Esophagus muscularis mucosa (tissue), 4 donors: ENCODE measurements at regions not wholly inside any gene's neighbourhood (a gene's known extent, or its start where the extent isn't known, plus 50 kb on each side); places are given as distances from the start of the nearest gene placed in this dataset.

ENCODE experiments used
- EP300 ChIP-seq: sonication (generic); formaldehyde crosslinking; IDR thresholded peaks from one replicate; pipeline ENCODE4 v1.6.1; 2017; ENCODE audit warnings: antibody characterized with exemption
- POLR2A ChIP-seq: fragments of 450-650 bp; IDR thresholded peaks from one replicate; pipeline ENCODE4 v1.6.1; 2017; ENCODE audit warnings: antibody characterized with exemption, moderate library complexity, mild to moderate bottlenecking, low read depth
- POLR2AphosphoS5 ChIP-seq, 2 donors: sonication (generic); formaldehyde crosslinking; IDR thresholded peaks; one replicate each; pipeline ENCODE4 v1.6.1; 2017; ENCODE audit warnings: antibody characterized with exemption in 2 of 2
- TF ChIP-seq, protein P1 (sequence below), 3 experiments: fragments of 200-600 bp in 2 of 3; fragments of 450-650 bp in 1 of 3; sonication (generic) in 2 of 3; IDR thresholded peaks; one replicate each; pipeline ENCODE4 v1.5.1; 2017 to 2019; ENCODE audit warnings: antibody characterized with exemption in 3 of 3, mild to moderate bottlenecking in 2 of 3, moderate library complexity in 1 of 3

DNA sequence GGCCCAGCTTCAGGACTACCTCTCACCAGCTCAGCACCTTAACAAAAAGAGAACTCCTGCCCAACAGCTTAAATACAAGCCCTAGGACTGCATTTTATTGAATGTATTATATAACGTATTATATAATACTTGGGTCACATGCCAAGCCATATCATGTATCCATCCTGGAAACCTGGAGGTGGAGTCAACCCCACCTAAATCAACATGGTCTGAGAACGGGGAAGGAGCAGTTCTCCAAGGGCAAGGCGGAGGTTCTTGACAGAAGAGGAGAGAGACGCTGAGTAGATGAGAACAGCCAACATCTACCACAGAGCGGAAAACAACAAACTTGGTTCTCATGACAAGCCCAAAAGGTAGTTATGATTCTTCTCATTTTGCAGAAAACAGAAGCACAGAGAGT, 163.4 kb downstream of the FGF18 start:
- TF ChIP-seq, protein P1, sequence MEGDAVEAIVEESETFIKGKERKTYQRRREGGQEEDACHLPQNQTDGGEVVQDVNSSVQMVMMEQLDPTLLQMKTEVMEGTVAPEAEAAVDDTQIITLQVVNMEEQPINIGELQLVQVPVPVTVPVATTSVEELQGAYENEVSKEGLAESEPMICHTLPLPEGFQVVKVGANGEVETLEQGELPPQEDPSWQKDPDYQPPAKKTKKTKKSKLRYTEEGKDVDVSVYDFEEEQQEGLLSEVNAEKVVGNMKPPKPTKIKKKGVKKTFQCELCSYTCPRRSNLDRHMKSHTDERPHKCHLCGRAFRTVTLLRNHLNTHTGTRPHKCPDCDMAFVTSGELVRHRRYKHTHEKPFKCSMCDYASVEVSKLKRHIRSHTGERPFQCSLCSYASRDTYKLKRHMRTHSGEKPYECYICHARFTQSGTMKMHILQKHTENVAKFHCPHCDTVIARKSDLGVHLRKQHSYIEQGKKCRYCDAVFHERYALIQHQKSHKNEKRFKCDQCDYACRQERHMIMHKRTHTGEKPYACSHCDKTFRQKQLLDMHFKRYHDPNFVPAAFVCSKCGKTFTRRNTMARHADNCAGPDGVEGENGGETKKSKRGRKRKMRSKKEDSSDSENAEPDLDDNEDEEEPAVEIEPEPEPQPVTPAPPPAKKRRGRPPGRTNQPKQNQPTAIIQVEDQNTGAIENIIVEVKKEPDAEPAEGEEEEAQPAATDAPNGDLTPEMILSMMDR (IDR thresholded peaks at IDR 0.05), result no peak
- TF ChIP-seq POLR2A, result no peak
- no peak for TF ChIP-seq EP300
- TF ChIP-seq POLR2AphosphoS5 (IDR thresholded peaks at IDR 0.05), result no peak
